GM23338 (cell line): ENCODE measurements at regions not wholly inside any gene's neighbourhood (a gene's known extent, or its start where the extent isn't known, plus 50 kb on each side); places are given as distances from the start of the nearest gene placed in this dataset.

ENCODE experiments used
- CREB1 ChIP-seq: fragments of 250-450 bp; sonication (Bioruptor Pico); IDR thresholded peaks from 2 replicates; pipeline ENCODE4 v1.5.0; 2020; ENCODE audit warnings: low read depth, mild to moderate bottlenecking, moderate library complexity
- CTCF ChIP-seq, 2 experiments: fragments of 200-600 bp in 1 of 2; sonication (generic) in 1 of 2; conservative IDR thresholded peaks; 2 replicates each; pipeline versions ENCODE4 v1.5.1 to v1.6.1; 2016 to 2017; ENCODE audit warnings: antibody characterized with exemption in 2 of 2, low read depth in 2 of 2, mild to moderate bottlenecking in 2 of 2, moderate library complexity in 1 of 2
- ETS1 ChIP-seq: IDR thresholded peaks from 2 replicates; pipeline ENCODE4 v1.6.1; 2016; ENCODE audit warnings: antibody characterized with exemption
- EZH2 ChIP-seq: fragments of 200-600 bp; sonication (generic); IDR thresholded peaks from one replicate; pipeline ENCODE4 v1.8.0; 2017; ENCODE audit warnings: antibody characterized with exemption, mild to moderate bottlenecking, low read depth; ENCODE audit not compliant: unreplicated experiment
- EZH2phosphoT487 ChIP-seq: fragments of 200-600 bp; sonication (generic); IDR thresholded peaks from one replicate; pipeline ENCODE4 v1.8.1; 2018; ENCODE audit warnings: antibody characterized with exemption; ENCODE audit not compliant: unreplicated experiment
- JUNB ChIP-seq: IDR thresholded peaks from one replicate; pipeline ENCODE4 v1.6.1; 2016; ENCODE audit warnings: antibody characterized with exemption; ENCODE audit not compliant: unreplicated experiment
- NANOG ChIP-seq: IDR thresholded peaks from 2 replicates; pipeline ENCODE4 v1.6.1; 2016; ENCODE audit warnings: antibody characterized with exemption, borderline replicate concordance
- POLR2AphosphoS5 ChIP-seq: IDR thresholded peaks from 2 replicates; pipeline ENCODE4 v1.6.1; 2016; ENCODE audit warnings: antibody characterized with exemption, low read depth
- REST ChIP-seq: IDR thresholded peaks from one replicate; pipeline ENCODE4 v1.6.1; 2018; ENCODE audit warnings: antibody characterized with exemption; ENCODE audit not compliant: unreplicated experiment
- STAT1 ChIP-seq: IDR thresholded peaks from one replicate; pipeline ENCODE4 v1.6.1; 2016; ENCODE audit warnings: antibody characterized with exemption; ENCODE audit not compliant: unreplicated experiment
- ZNF114 ChIP-seq: fragments of 250-450 bp; sonication (Bioruptor Pico); IDR thresholded peaks from 2 replicates; pipeline ENCODE4 v1.5.0; 2020; ENCODE audit warnings: mild to moderate bottlenecking, moderate library complexity
- ZNF331 ChIP-seq: fragments of 250-450 bp; sonication (Bioruptor Pico); IDR thresholded peaks from 2 replicates; pipeline ENCODE4 v1.5.0; 2020; ENCODE audit warnings: low read depth, mild to moderate bottlenecking, moderate library complexity
- ZNF462 ChIP-seq: fragments of 250-450 bp; sonication (Bioruptor Pico); IDR thresholded peaks from 2 replicates; pipeline ENCODE4 v1.5.0; 2020; ENCODE audit warnings: mild to moderate bottlenecking, moderate library complexity

- no peak for TF ChIP-seq CTCF (conservative IDR thresholded peaks at IDR 0.05; ENCODE audit: low read depth in 2 of 2)
- no peak for TF ChIP-seq EZH2phosphoT487
- TF ChIP-seq EZH2 = no peak
- no peak for TF ChIP-seq CREB1
- TF ChIP-seq POLR2AphosphoS5 = no peak
- no peak for TF ChIP-seq ETS1
- TF ChIP-seq JUNB = no peak
- TF ChIP-seq REST = no peak
- TF ChIP-seq ZNF462 (CRISPR knock-in tag) = no peak
- no peak for TF ChIP-seq STAT1
- TF ChIP-seq NANOG = no peak
- no peak for TF ChIP-seq ZNF331 (CRISPR knock-in tag)
- no peak for TF ChIP-seq ZNF114
Observed at GRCh38 chr1:96651517-96651916, 70.1 kb upstream of the PTBP2 start.
